GM12865 (cell line): ENCODE measurements at regions not wholly inside any gene's neighbourhood (a gene's known extent, or its start where the extent isn't known, plus 50 kb on each side); places are given as distances from the start of the nearest gene placed in this dataset.
A peak's percentile ranks its signal among the peaks of the same experiment; 100 is the strongest.

Experiments
- DNase-seq: peaks from one replicate; pipeline ENCODE4 v3.0.0; 2010; ENCODE audit warnings: low read depth
- H3K4me3 ChIP-seq: 2 replicates; pipeline ENCODE4 v1.5.1; 2011; ENCODE audit warnings: mild to moderate bottlenecking, low read depth, low read length, control low read depth
- TF ChIP-seq, protein P1 (sequence below): IDR thresholded peaks from 2 replicates; pipeline ENCODE4 v1.5.1; 2011; ENCODE audit warnings: low read length, control low read depth, low read depth, inconsistent platforms; ENCODE audit not compliant: insufficient read depth; ENCODE audit errors: missing control alignments

DNA sequence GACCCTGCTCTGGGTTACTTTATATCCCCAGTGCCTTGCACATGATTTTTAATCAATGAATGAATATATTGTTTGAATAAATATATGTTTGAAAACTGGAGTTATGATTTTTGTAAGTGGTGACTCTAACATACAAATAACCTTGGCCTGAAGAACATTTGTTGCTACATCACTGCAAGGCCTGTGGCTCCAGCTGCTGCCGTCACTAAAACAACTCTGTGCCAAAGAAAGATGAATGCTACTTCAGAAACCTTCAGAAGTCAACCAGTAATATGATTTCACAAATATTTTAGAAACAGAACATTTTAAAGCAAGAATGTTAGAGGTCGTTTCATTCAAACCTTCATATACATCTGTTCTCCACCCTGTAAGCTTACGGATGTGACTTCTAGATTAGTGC lies 60.6 kb upstream of the SEC16B start:
- TF ChIP-seq, protein P1, sequence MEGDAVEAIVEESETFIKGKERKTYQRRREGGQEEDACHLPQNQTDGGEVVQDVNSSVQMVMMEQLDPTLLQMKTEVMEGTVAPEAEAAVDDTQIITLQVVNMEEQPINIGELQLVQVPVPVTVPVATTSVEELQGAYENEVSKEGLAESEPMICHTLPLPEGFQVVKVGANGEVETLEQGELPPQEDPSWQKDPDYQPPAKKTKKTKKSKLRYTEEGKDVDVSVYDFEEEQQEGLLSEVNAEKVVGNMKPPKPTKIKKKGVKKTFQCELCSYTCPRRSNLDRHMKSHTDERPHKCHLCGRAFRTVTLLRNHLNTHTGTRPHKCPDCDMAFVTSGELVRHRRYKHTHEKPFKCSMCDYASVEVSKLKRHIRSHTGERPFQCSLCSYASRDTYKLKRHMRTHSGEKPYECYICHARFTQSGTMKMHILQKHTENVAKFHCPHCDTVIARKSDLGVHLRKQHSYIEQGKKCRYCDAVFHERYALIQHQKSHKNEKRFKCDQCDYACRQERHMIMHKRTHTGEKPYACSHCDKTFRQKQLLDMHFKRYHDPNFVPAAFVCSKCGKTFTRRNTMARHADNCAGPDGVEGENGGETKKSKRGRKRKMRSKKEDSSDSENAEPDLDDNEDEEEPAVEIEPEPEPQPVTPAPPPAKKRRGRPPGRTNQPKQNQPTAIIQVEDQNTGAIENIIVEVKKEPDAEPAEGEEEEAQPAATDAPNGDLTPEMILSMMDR, result no peak
- DNase-seq, result no peak

DNA sequence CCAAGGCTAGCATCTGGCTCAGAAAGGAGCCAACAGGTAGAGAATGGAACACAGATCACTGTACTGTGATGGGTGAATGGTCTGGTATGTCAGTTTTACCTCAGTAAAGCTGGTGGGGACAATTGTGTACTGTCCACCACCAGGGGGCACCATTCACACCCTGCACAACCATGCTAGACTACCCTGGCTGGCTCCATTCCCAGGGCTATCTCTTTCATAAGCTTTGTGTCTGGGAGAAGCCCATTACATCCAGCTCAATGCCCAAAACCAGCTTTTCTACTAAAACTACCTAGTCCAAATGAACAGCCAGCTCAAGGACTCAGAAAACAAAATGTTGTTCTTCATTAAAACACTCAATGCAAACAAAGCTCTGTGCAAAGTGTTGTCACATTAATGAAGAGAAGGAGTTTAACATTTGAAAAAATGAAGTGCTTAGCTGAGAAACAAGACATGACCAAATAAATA lies 62.0 kb upstream of the RASAL2 start:
- no peak overlapping the region for H3K4me3 ChIP-seq
- peak; percentile 66 for DNase-seq
- TF ChIP-seq, protein P1, result peak; percentile 80

More for the DNA sequence above, 60.6 kb upstream of the SEC16B start:
- H3K4me3 ChIP-seq, result no peak overlapping the region

- no peak for DNase-seq
- no peak overlapping the region for H3K4me3 ChIP-seq
- TF ChIP-seq, protein P1, result no peak
These were observed 60.9 kb upstream of the RASAL2 start for GRCh38 chr1:178033019-178033418.

DNA sequence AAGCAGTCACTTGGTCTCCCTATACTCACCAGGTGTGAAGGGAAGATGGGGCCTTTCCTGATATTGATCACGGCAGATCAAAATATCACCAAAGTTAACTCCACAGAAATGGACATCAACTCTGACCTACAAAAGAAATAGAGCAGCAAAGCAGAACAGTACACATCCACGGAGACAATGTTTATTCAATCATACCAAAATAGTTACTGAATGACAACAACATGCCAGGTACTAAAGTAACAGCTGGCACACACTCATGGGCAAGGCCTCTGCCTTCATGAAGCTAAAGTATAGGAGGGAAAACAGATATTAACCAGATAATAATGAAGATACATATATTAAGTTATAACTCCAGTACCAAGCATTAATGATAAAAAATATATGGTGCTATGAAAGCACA lies 59.2 kb upstream of the RASAL2 start:
- no peak for DNase-seq
- H3K4me3 ChIP-seq, result no peak overlapping the region
- TF ChIP-seq, protein P1, result no peak

- no peak for DNase-seq
- H3K4me3 ChIP-seq, result no peak overlapping the region
- TF ChIP-seq, protein P1, result no peak
These were observed 57.8 kb upstream of the RASAL2 start for GRCh38 chr1:178036090-178036489.

- H3K4me3 ChIP-seq, result no peak overlapping the region
- DNase-seq, result no peak
- TF ChIP-seq, protein P1, result no peak
These were observed 56.2 kb upstream of the RASAL2 start for GRCh38 chr1:178037510-178038253.

DNA sequence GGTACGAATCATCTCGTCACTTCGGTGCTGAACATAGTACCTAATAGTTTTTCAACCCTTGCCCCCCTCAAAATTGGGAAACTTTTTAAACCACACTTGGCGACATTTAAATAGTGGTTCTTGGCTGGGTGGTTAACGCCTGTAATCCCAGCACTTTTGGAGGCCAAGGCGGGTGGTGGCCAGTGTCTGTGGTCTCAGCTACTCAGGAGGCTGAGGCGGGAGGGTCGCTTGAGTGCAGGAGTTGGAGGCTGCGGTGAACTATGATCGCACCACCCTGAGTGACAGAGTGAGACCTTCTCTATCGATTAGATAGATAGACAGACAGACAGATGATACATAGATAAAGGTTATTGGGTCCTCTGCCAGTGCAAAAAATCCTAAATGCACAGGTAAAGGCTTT lies 55.5 kb upstream of the RASAL2 start:
- TF ChIP-seq, protein P1, result no peak
- H3K4me3 ChIP-seq, result no peak overlapping the region
- no peak for DNase-seq
